ENCODE measurements at regions not wholly inside any gene's neighbourhood (a gene's known extent, or its start where the extent isn't known, plus 50 kb on each side); places are given as distances from the start of the nearest gene placed in this dataset.
"Not testable (repeated sequence)": the region's sequence is repeated elsewhere in the genome, so short reads cannot be mapped to it uniquely, and the experiment has no call there.

DNA sequence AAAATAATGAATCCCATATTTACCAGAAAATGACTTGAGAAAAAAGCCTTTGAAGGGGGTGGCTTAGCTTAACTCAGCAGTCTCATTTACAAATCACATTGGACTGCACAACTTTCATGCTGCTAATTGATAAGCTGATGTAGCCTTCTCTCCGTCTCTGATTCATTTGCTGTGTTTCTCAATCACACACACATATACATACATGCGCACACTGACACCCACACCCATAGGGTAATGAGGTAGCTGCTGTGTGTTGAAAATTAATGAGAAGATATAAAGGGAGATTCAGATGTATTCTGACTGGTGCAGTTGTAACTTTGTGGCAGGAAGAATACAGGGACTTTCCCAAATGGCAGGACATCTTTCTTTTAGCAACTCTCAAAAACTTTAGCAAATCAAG is 141.9 kb upstream of the GCFC2 start:
- no peaks in the 10 kb centered on the region for H3K4me1 Mint-ChIP-seq
- no peaks in the 10 kb centered on the region for H3K27me3 Mint-ChIP-seq
- no peak overlapping the region for H3K27ac Mint-ChIP-seq
- DNase-seq = no peak
- H3K4me3 Mint-ChIP-seq = no peak overlapping the region
- H3K9me3 Mint-ChIP-seq = peaks cover 4% of the 10 kb centered on the region
- H3K36me3 Mint-ChIP-seq = no peaks in the 10 kb centered on the region

DNA sequence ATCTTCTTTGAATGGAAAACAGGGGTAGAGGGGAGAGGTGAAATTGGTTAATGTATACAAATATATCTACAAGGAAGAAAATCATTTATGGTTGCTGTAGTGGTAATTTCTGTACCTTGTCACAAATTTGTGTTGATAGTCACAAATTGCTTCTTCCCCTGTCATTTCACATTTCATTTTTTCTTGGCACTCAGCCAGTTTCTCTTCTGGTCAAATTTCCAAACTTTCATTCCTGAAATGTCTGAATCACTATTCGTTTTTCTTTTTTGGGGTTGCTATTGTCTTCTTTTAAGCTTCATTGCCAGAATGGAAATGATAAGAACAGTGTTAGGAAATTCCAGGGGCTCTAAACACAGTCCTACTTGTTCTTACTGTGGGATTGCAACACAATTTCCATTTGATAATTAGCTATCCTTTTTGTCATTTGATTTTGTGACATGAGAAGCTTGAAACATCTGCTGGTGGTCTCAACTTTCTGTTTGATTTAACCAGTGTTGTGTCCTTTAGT is 136.0 kb upstream of the GCFC2 start:
- Mint-ChIP-seq H3K27me3 (no peaks in the 10 kb centered on the region), H3K4me1 (no peaks in the 10 kb centered on the region), H3K36me3 (no peaks in the 10 kb centered on the region), H3K9me3 (no peaks in the 10 kb centered on the region), H3K4me3 (no peak overlapping the region), H3K27ac (no peak overlapping the region)
- DNase-seq = no peak

DNA sequence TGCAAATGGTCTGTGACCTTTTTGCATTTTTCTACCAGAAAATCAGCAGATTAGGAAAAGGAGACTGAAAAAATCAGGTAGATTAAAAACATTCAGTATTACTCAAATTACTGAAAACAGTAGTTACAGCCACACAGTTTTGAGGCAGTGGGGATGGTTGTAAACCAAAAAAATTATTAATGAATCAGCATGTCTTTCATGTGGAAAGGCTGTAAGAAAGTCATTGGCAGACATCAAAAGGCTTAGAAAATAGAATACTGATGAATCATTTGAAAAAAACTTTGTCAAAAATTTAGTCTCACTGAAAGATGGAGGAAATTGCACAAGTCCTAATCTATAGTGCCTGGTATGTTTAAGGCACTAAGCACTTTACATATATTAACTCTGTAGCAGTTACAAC is 133.9 kb upstream of the GCFC2 start:
- DNase-seq = no peak
- no peak overlapping the region for H3K4me3 Mint-ChIP-seq
- no peaks in the 10 kb centered on the region for H3K9me3 Mint-ChIP-seq
- H3K36me3 Mint-ChIP-seq = no peaks in the 10 kb centered on the region
- H3K27ac Mint-ChIP-seq = no peak overlapping the region
- no peaks in the 10 kb centered on the region for H3K4me1 Mint-ChIP-seq
- no peaks in the 10 kb centered on the region for H3K27me3 Mint-ChIP-seq

DNA sequence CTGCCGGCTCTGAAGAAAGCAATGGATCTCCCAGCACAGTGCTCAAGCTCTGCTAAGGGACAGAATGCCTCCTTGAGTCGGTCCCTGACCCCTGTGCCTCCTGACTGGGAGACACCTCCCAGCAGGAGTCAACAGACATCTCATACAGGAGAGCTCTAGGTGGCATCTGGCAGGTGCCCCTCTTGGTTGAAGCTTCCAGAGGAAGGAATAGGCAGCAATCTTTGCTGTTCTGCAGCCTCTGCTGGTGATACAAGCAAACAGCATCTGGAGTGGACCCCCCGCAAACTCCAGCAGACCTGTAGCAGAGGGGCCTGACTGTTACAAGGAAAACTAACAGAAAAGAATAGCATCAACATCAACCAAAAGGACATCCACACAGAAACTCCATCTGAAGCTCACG is 123.9 kb upstream of the GCFC2 start:
- not testable (repeated sequence) for H3K27me3 Mint-ChIP-seq, H3K4me1 Mint-ChIP-seq, H3K4me3 Mint-ChIP-seq, H3K27ac Mint-ChIP-seq, H3K9me3 Mint-ChIP-seq, DNase-seq, H3K36me3 Mint-ChIP-seq

DNA sequence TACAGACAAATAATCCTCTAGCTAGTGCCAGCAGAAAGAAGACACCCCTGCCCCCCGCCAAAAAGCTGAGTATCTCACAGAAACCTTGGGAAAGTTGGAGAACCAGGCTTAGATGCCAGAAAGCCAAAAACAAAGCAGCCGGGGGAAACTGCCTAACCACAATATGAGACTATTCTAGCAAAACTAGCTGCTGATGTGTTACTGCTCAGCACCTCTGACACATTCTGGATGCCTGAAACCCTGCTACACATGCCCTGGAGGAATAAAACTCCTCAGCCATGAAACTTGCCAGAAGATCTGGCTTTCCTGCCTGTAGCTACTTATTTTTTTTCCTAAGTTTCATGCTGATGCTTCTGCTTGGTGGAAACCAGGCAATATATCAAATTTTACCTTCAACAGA is 122.7 kb upstream of the GCFC2 start:
- Mint-ChIP-seq H3K4me1 (no peaks in the 10 kb centered on the region), H3K27me3 (peaks cover 7% of the 10 kb centered on the region), H3K9me3 (peaks cover 5% of the 10 kb centered on the region), H3K27ac (no peak overlapping the region), H3K36me3 (no peaks in the 10 kb centered on the region), H3K4me3 (no peak overlapping the region)
- DNase-seq = no peak

DNA sequence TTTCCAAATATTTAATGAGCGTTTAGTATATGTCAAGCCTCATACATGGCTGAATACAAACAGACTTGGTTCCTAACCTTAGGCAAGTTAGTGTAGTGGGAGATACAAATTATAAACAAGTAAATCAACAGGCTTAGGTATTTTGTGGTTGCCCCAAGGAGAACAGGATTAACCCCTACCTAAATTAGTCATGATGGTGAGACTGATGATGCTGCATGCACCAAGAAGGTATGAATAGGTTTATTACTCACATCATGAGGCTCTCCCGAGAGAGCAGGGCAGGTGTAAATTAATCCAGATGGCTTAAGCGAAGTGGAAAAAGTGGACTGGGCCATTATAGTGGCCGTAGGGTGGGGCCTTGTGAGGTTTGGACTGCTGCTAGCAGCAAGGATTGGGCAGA is 118.1 kb upstream of the GCFC2 start:
- Mint-ChIP-seq H3K27ac (no peak overlapping the region), H3K36me3 (no peaks in the 10 kb centered on the region), H3K9me3 (peaks cover 8% of the 10 kb centered on the region), H3K4me1 (no peaks in the 10 kb centered on the region), H3K4me3 (no peak overlapping the region), H3K27me3 (no peaks in the 10 kb centered on the region)
- DNase-seq = no peak

DNA sequence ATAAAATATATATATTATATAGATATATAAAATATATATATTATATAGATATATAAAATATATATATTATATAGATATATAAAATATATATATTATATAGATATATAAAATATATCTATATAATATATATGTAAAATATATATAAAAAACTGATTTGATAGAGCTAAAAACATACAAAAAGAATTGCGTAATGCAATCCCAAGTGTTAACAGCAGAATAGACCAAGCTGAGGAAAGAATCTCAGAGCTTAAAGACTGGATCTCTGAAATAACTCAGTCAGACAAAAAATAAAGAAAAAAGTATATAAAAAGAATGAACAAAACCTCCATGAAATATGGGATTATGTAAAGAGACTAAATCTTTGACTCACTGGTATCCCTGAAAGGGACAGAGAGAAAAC is 112.8 kb upstream of the GCFC2 start:
- not testable (repeated sequence) for H3K4me3 Mint-ChIP-seq, H3K4me1 Mint-ChIP-seq, DNase-seq, H3K27ac Mint-ChIP-seq, H3K27me3 Mint-ChIP-seq, H3K36me3 Mint-ChIP-seq, H3K9me3 Mint-ChIP-seq

DNA sequence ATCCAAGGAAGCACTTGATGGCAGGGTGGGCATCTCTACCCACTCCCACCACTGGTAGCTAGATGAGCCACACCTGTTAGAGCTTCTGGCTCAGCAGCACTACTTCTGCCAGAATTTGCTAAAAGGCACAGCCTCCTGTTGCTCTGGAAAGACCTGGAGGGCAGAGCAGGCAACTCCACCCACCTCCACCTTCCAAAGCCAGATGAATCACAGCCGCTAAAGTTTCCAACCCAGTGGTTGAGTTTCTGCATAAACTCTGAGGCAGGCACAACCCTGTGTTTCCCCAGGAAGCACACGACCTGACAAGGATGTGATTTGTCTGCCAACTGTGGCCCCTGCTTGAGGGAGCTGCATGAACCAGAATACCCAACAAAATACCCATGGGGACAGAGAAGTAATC is 111.6 kb upstream of the GCFC2 start:
- Mint-ChIP-seq H3K36me3 (no peaks in the 10 kb centered on the region), H3K4me3 (no peak overlapping the region), H3K27me3 (peaks cover 7% of the 10 kb centered on the region), H3K9me3 (peaks cover 9% of the 10 kb centered on the region), H3K27ac (no peak overlapping the region), H3K4me1 (no peaks in the 10 kb centered on the region)
- DNase-seq = no peak

DNA sequence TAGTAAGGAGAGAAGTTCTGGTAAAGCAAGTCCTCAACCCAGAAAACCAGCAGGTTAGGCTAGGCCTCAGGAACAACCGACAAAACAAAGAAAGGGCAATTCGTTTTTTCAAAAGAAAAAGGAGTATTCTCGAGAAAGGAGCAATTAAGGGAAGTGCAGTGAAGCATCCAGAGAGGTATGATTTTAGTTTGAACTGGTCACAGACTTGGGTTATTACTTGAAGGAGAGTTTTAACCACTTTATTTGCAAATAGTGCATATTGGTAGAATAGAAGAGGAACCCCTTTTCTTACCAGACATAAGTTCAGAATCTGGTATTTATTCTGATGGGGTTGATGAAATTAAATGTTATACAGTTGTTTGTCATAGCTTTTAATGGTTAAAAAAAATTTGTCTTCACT is 110.0 kb upstream of the GCFC2 start:
- DNase-seq = no peak
- H3K27ac Mint-ChIP-seq = no peak overlapping the region
- H3K9me3 Mint-ChIP-seq = peaks cover 8% of the 10 kb centered on the region

DNA sequence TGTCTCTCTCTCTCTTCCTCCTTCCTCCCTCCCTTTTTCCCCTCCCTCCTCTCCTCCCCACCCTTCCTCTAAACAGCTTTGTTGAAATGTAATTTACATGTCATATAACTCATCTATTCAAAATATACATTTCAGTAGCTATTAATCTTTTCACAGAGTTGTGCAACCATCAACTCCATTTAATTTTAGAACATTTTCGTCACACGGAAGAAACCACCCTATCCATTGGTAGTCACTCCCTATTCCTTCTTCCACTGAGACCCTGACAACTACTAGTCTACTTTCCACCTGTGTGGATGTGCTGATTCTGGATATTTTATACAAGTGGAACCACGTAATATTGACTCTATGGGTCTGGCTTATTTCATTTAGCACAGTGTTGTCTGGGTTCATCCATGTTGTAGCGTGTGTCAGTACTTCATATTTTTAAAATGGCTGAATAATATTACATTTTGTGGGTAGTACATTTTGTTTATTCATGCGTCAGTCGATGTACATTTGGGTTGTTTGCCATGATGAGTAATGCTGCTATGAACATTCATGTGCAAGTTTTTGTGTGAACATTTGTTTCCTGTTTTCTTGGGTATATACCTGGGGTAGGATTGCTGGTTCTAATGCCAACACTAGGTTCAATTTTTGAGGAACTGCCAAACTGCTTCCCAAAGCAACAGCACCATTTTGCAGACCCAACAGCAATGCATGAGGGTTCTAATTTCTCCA is 100.1 kb upstream of the GCFC2 start:
- H3K4me1 Mint-ChIP-seq = no peaks in the 10 kb centered on the region
- no peak for DNase-seq
- H3K27me3 Mint-ChIP-seq = peaks cover 3% of the 10 kb centered on the region
- no peak overlapping the region for H3K27ac Mint-ChIP-seq
- no peaks in the 10 kb centered on the region for H3K36me3 Mint-ChIP-seq
- H3K9me3 Mint-ChIP-seq = no peaks in the 10 kb centered on the region
- no peak overlapping the region for H3K4me3 Mint-ChIP-seq

More for the DNA sequence above, 110.0 kb upstream of the GCFC2 start:
- Mint-ChIP-seq H3K27me3 (peaks cover 7% of the 10 kb centered on the region), H3K4me3 (no peak overlapping the region), H3K36me3 (no peaks in the 10 kb centered on the region), H3K4me1 (no peaks in the 10 kb centered on the region)

DNA sequence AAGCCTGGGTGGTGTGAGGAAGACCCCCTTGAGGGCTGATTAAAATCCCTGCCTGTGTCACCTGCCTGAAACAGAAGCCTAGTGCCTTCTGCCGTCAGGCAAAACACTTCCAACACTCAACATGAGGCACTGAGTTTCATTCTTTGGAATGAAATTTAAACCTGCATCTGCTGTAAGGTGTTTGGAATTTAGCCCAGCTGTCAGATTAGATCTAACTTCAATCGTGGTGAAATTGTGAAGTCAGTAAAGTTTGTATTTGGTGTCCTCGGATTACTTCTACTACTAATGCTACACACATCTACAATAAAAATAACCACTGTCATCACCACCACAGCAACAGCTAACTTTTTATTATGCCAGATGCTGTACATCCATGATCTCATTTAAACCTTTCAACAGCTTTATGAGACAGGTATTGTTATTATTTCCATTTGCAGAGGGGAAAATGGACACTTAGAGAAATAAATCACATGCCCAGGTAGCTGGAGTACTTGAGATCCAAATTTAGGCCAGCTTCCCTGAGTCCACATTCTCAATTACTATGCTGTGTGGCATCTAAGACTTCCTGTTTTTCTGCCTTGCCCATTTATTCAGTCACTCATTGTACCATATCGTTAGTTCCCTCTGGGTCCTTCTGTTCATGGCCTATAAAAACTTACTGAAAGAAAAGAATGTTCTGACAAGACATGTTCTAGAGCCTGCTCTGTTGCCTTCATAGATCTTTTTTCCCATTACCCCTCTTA is 98.2 kb upstream of the GCFC2 start:
- H3K27ac Mint-ChIP-seq = no peak overlapping the region
- no peaks in the 10 kb centered on the region for H3K36me3 Mint-ChIP-seq
- DNase-seq = no peak
- H3K4me1 Mint-ChIP-seq = no peaks in the 10 kb centered on the region
- H3K4me3 Mint-ChIP-seq = no peak overlapping the region
- H3K27me3 Mint-ChIP-seq = peaks cover 8% of the 10 kb centered on the region
- H3K9me3 Mint-ChIP-seq = no peaks in the 10 kb centered on the region

DNA sequence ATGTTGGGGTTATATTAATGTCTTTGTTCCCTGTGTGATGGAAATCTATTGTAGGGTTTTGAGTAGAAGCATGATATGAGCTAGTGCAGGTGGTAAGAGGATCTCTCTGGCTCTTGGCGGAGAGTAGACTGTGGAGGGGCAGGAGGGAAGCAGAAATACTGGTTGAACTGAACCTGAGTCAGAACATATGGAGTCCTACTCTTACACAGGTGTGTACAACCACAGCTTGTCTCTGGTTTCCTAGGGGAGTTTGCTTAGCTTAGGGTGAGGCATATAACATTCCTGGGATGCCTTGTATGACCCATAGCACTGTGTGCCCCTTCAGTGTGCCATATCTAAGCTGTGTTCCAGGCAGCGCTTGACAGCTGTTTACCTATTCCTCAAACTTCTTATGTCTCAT is 97.3 kb upstream of the GCFC2 start:
- H3K4me1 Mint-ChIP-seq = no peaks in the 10 kb centered on the region
- H3K4me3 Mint-ChIP-seq = no peak overlapping the region
- no peaks in the 10 kb centered on the region for H3K9me3 Mint-ChIP-seq
- H3K27ac Mint-ChIP-seq = no peak overlapping the region
- H3K36me3 Mint-ChIP-seq = no peaks in the 10 kb centered on the region
- peaks cover 5% of the 10 kb centered on the region for H3K27me3 Mint-ChIP-seq
- no peak for DNase-seq

DNA sequence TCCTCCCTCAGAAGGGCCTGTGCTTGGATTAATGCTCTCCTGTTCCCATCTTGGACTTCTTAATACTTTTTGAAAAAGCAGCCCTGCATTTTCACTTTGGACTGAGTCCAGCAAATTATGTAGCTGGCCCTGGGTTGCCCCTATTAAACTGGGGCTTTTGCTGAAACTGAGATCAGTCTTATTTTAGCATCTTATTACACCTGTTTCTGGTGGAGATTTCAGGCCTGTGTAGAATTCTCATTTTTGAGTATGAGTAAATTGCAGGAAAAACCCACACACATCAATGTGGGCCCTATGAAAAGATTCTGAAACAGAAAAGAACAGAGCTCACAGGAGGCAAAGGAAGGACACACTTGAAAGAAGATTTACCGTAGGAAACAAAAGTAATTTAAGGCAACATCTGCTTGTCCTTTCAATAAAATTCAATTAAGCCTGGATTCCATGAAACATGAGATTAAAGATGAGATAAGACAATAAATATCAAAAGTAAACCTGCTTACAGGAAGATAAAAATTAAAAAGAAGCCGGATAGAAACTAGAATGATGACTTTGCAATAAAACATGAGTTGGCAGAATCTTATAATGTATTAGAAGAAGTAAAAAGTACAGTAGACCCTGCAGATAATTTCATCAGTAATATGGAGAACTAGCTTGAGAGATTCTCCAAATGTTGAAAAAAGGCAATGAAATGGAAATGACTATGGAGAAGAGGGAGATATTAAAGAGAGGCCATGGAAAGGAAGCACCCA is 90.7 kb upstream of the GCFC2 start:
- H3K27ac Mint-ChIP-seq = no peak overlapping the region
- H3K4me3 Mint-ChIP-seq = no peak overlapping the region
- H3K4me1 Mint-ChIP-seq = no peaks in the 10 kb centered on the region
- DNase-seq = no peak
- no peaks in the 10 kb centered on the region for H3K36me3 Mint-ChIP-seq
- H3K9me3 Mint-ChIP-seq = no peaks in the 10 kb centered on the region
- peaks cover 10% of the 10 kb centered on the region for H3K27me3 Mint-ChIP-seq

DNA sequence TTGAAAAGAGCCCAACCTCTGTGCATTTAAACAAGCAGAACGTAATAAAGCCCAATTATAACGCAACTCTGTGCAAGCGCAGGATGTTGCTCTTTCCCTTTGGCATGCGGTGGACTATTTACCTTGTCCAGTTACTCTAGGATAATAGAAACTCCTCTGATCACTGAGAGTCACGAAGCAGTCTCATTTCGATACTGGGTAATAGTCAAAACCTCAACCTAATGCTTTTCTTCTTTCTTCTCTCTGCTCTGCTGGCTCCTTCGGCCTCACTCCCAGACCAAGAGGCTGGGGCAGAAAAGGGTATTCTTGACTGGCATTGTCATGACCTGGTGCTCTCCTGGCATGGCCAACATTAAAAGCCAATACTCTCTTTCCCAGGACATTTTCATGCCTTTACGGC is 89.7 kb upstream of the GCFC2 start:
- no peak for DNase-seq
- Mint-ChIP-seq H3K4me3 (no peak overlapping the region), H3K4me1 (no peaks in the 10 kb centered on the region), H3K27ac (no peak overlapping the region), H3K27me3 (peaks cover 10% of the 10 kb centered on the region), H3K9me3 (no peaks in the 10 kb centered on the region), H3K36me3 (no peaks in the 10 kb centered on the region)

DNA sequence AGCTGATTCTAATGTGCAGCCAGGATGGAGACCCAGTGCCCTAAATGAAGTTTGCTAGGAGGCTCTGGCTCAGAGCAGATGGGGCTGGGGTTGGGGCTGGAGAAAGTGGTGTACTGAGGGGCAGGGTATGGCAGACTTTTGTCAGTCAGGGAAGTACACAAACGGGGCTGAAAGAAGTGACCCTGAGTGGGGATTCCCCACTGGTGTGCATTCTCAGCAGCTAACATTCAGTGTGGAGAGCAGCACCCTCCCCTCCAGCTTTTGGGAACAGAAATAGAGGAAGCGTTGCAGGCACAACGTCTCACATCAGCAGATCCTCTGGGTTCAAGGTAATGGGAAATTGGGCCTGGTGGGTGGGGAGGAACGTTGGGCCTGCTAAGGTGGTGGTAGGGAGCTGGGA is 89.1 kb upstream of the GCFC2 start:
- Mint-ChIP-seq H3K9me3 (no peaks in the 10 kb centered on the region), H3K4me3 (no peak overlapping the region), H3K36me3 (no peaks in the 10 kb centered on the region), H3K27me3 (peaks cover 10% of the 10 kb centered on the region), H3K27ac (no peak overlapping the region), H3K4me1 (no peaks in the 10 kb centered on the region)
- no peak for DNase-seq

Measured in activated naive CD8-positive, alpha-beta T cell treated with anti-CD3 and anti-CD28 coated beads for 36 hours (primary cell).